Activated T-helper 1 cell treated with anti-CD3 and anti-CD28 coated beads, Interleukin-12 subunit alpha, Interleukin-12 subunit beta, Interleukin-2, Interleukin-4 antibody, amounts not matched to agents 30 ng/mL and 10 ng/mL and 1 ng/mL, durations not matched to agents 14 hours and 24 hours and 36 hours (primary cell): ENCODE measurements at regions not wholly inside any gene's neighbourhood (a gene's known extent, or its start where the extent isn't known, plus 50 kb on each side); places are given as distances from the start of the nearest gene placed in this dataset.

ENCODE experiments used
- DNase-seq: peaks from one replicate; pipeline ENCODE4 v3.0.0; 2021; ENCODE audit warnings: low spot score
- H3K27ac Mint-ChIP-seq: one replicate; pipeline ENCODE4 v1.8.0; 2021; ENCODE audit warnings: mild to moderate bottlenecking, mixed read lengths
- H3K27me3 Mint-ChIP-seq: one replicate; pipeline ENCODE4 v1.8.0; 2022; ENCODE audit warnings: mild to moderate bottlenecking, moderate library complexity, mixed read lengths; ENCODE audit not compliant: insufficient read depth
- H3K36me3 Mint-ChIP-seq: one replicate; pipeline ENCODE4 v1.8.0; 2021; ENCODE audit warnings: low read depth, mixed read lengths
- H3K4me1 Mint-ChIP-seq: one replicate; pipeline ENCODE4 v1.8.0; 2021; ENCODE audit warnings: low read depth, mixed read lengths
- H3K4me3 Mint-ChIP-seq: one replicate; pipeline ENCODE4 v1.8.0; 2021; ENCODE audit warnings: mild to moderate bottlenecking, moderate library complexity, mixed read lengths
- H3K9me3 Mint-ChIP-seq: one replicate; pipeline ENCODE4 v1.8.0; 2021; ENCODE audit warnings: mixed read lengths
- intact Hi-C: fragments of 100-400 bp; cut with micrococcal nuclease; formaldehyde crosslinking; loops from one replicate; pipeline ENCODE4 v1.15.1; 2024

- Mint-ChIP-seq H3K27ac (no peak overlapping the region), H3K27me3 (no peaks in the 10 kb centered on the region), H3K4me1 (no peaks in the 10 kb centered on the region), H3K9me3 (peaks cover 7% of the 10 kb centered on the region), H3K4me3 (no peak overlapping the region), H3K36me3 (no peaks in the 10 kb centered on the region)
- intact Hi-C loops, result no loop called here
- DNase-seq, result no peak
Observed at GRCh38 chr19:31568724-31569123, 219.5 kb upstream of the TSHZ3 start.

- Mint-ChIP-seq H3K4me1 (no peaks in the 10 kb centered on the region), H3K27me3 (no peaks in the 10 kb centered on the region), H3K36me3 (no peaks in the 10 kb centered on the region), H3K9me3 (peaks cover 7% of the 10 kb centered on the region), H3K4me3 (no peak overlapping the region), H3K27ac (no peak overlapping the region)
- DNase-seq, result no peak
- intact Hi-C loops, result no loop called here
Observed at GRCh38 chr19:31570718-31571117, 221.5 kb upstream of the TSHZ3 start.

- Mint-ChIP-seq H3K4me1 (no peaks in the 10 kb centered on the region), H3K27me3 (no peaks in the 10 kb centered on the region), H3K4me3 (no peak overlapping the region), H3K36me3 (no peaks in the 10 kb centered on the region), H3K9me3 (no peaks in the 10 kb centered on the region), H3K27ac (no peak overlapping the region)
- no peak for DNase-seq
- intact Hi-C loops, result no loop called here
Observed at GRCh38 chr19:31572102-31572975, 223.1 kb upstream of the TSHZ3 start.

- no peak for DNase-seq
- H3K9me3 Mint-ChIP-seq, result no peaks in the 10 kb centered on the region
- H3K36me3 Mint-ChIP-seq, result no peaks in the 10 kb centered on the region
- H3K27me3 Mint-ChIP-seq, result no peaks in the 10 kb centered on the region
- intact Hi-C loops, result no loop called here
- H3K4me3 Mint-ChIP-seq, result no peak overlapping the region
- no peak overlapping the region for H3K27ac Mint-ChIP-seq
- H3K4me1 Mint-ChIP-seq, result no peaks in the 10 kb centered on the region
Observed at GRCh38 chr19:31572976-31573298, 223.7 kb upstream of the TSHZ3 start.

- intact Hi-C loops, result no loop called here
- no peak overlapping the region for H3K27ac Mint-ChIP-seq
- no peak for DNase-seq
Observed at GRCh38 chr19:31574251-31574973, 225.2 kb upstream of the TSHZ3 start.

GRCh38 chr19:31575846-31576335 lies 226.7 kb upstream of the TSHZ3 start:
- no peaks in the 10 kb centered on the region for H3K27me3 Mint-ChIP-seq
- no peak overlapping the region for H3K4me3 Mint-ChIP-seq
- H3K36me3 Mint-ChIP-seq, result no peaks in the 10 kb centered on the region

More at GRCh38 chr19:31574251-31574973, 225.2 kb upstream of the TSHZ3 start:
- no peak overlapping the region for H3K4me3 Mint-ChIP-seq
- H3K9me3 Mint-ChIP-seq, result no peaks in the 10 kb centered on the region
- no peaks in the 10 kb centered on the region for H3K27me3 Mint-ChIP-seq
- H3K4me1 Mint-ChIP-seq, result no peaks in the 10 kb centered on the region
- no peaks in the 10 kb centered on the region for H3K36me3 Mint-ChIP-seq

GRCh38 chr19:31578326-31578725 lies 229.1 kb upstream of the TSHZ3 start:
- Mint-ChIP-seq H3K4me1 (no peaks in the 10 kb centered on the region), H3K9me3 (no peaks in the 10 kb centered on the region), H3K36me3 (no peaks in the 10 kb centered on the region), H3K27me3 (no peaks in the 10 kb centered on the region), H3K4me3 (no peak overlapping the region), H3K27ac (no peak overlapping the region)
- intact Hi-C loops, result no loop called here
- no peak for DNase-seq

More at GRCh38 chr19:31575846-31576335, 226.7 kb upstream of the TSHZ3 start:
- no peak for DNase-seq
- Mint-ChIP-seq H3K9me3 (no peaks in the 10 kb centered on the region), H3K4me1 (no peaks in the 10 kb centered on the region), H3K27ac (no peak overlapping the region)
- intact Hi-C loops, result no loop called here

GRCh38 chr19:31583148-31583547 lies 233.9 kb upstream of the TSHZ3 start:
- Mint-ChIP-seq H3K4me3 (no peak overlapping the region), H3K27me3 (no peaks in the 10 kb centered on the region), H3K36me3 (no peaks in the 10 kb centered on the region), H3K4me1 (no peaks in the 10 kb centered on the region), H3K27ac (no peak overlapping the region), H3K9me3 (no peaks in the 10 kb centered on the region)
- intact Hi-C loops, result no loop called here
- DNase-seq, result no peak

GRCh38 chr19:31586282-31586681 lies 237.0 kb upstream of the TSHZ3 start:
- no peaks in the 10 kb centered on the region for H3K27me3 Mint-ChIP-seq
- H3K4me3 Mint-ChIP-seq, result no peak overlapping the region
- no peaks in the 10 kb centered on the region for H3K4me1 Mint-ChIP-seq
- intact Hi-C loops, result no loop called here
- H3K27ac Mint-ChIP-seq, result no peak overlapping the region
- no peaks in the 10 kb centered on the region for H3K9me3 Mint-ChIP-seq
- H3K36me3 Mint-ChIP-seq, result no peaks in the 10 kb centered on the region
- no peak for DNase-seq

- Mint-ChIP-seq H3K27me3 (no peaks in the 10 kb centered on the region), H3K4me3 (no peak overlapping the region), H3K36me3 (no peaks in the 10 kb centered on the region), H3K27ac (no peak overlapping the region), H3K4me1 (no peaks in the 10 kb centered on the region), H3K9me3 (no peaks in the 10 kb centered on the region)
- DNase-seq, result no peak
- intact Hi-C loops, result no loop called here
Observed at GRCh38 chr19:31589109-31589508, 239.9 kb upstream of the TSHZ3 start.

GRCh38 chr19:31591258-31591657 lies 242.0 kb upstream of the TSHZ3 start:
- DNase-seq, result no peak
- H3K27ac Mint-ChIP-seq, result no peak overlapping the region
- intact Hi-C loops, result no loop called here
- no peaks in the 10 kb centered on the region for H3K27me3 Mint-ChIP-seq
- no peak overlapping the region for H3K4me3 Mint-ChIP-seq
- no peaks in the 10 kb centered on the region for H3K36me3 Mint-ChIP-seq
- H3K4me1 Mint-ChIP-seq, result no peaks in the 10 kb centered on the region
- H3K9me3 Mint-ChIP-seq, result no peaks in the 10 kb centered on the region

- no peaks in the 10 kb centered on the region for H3K36me3 Mint-ChIP-seq
- H3K4me3 Mint-ChIP-seq, result no peak overlapping the region
- no peaks in the 10 kb centered on the region for H3K4me1 Mint-ChIP-seq
- intact Hi-C loops, result no loop called here
- no peak for DNase-seq
- no peak overlapping the region for H3K27ac Mint-ChIP-seq
- H3K27me3 Mint-ChIP-seq, result no peaks in the 10 kb centered on the region
- H3K9me3 Mint-ChIP-seq, result no peaks in the 10 kb centered on the region
Observed at GRCh38 chr19:31592456-31592855, 243.2 kb upstream of the TSHZ3 start.

- no peak for DNase-seq
- Mint-ChIP-seq H3K36me3 (no peaks in the 10 kb centered on the region), H3K27ac (no peak overlapping the region), H3K4me3 (no peak overlapping the region), H3K9me3 (no peaks in the 10 kb centered on the region), H3K4me1 (no peaks in the 10 kb centered on the region), H3K27me3 (no peaks in the 10 kb centered on the region)
- intact Hi-C loops, result no loop called here
Observed at GRCh38 chr19:31594701-31595100, 245.5 kb upstream of the TSHZ3 start.
